Mesenchymal stem cell (in vitro differentiated cells and primary cell): ENCODE measurements at regions not wholly inside any gene's neighbourhood (a gene's known extent, or its start where the extent isn't known, plus 50 kb on each side); places are given as distances from the start of the nearest gene placed in this dataset.

Experiments used
- DNase-seq: peaks from one replicate; pipeline ENCODE4 v3.0.0-alpha.2; 2013
- H2AFZ ChIP-seq: one replicate; pipeline ENCODE4 v1.6.1; 2013; ENCODE audit warnings: low read depth, mild to moderate bottlenecking, control low read depth, inconsistent platforms, low read length, moderate library complexity
- H2AK5ac ChIP-seq: 2 replicates; pipeline ENCODE4 v1.6.1; 2013; ENCODE audit warnings: low read length, moderate library complexity, mild to moderate bottlenecking, inconsistent platforms; ENCODE audit not compliant: severe bottlenecking
- H2BK120ac ChIP-seq: one replicate; pipeline ENCODE4 v1.6.1; 2013; ENCODE audit warnings: low read depth, mild to moderate bottlenecking, inconsistent platforms, low read length, moderate library complexity
- H2BK12ac ChIP-seq, 2 experiments: one replicate each; pipeline ENCODE4 v1.6.1; 2013; ENCODE audit warnings: inconsistent platforms in 2 of 2, low read length in 2 of 2, mild to moderate bottlenecking in 2 of 2, moderate library complexity in 2 of 2, control low read depth in 1 of 2
- H2BK15ac ChIP-seq: one replicate; pipeline ENCODE4 v1.6.1; 2013; ENCODE audit warnings: mild to moderate bottlenecking, low read depth, inconsistent platforms; ENCODE audit not compliant: poor library complexity, severe bottlenecking
- H2BK5ac ChIP-seq: 2 replicates; pipeline ENCODE4 v1.6.1; 2013; ENCODE audit warnings: low read depth, mild to moderate bottlenecking, low read length, control low read depth, inconsistent platforms; ENCODE audit not compliant: poor library complexity, severe bottlenecking
- H3K14ac ChIP-seq, 2 experiments: one replicate each; pipeline ENCODE4 v1.6.1; 2013; ENCODE audit warnings: inconsistent platforms in 2 of 2, low read length in 2 of 2, control low read depth in 1 of 2, mild to moderate bottlenecking in 1 of 2, moderate library complexity in 1 of 2
- H3K18ac ChIP-seq, 2 experiments: one replicate each; pipeline ENCODE4 v1.6.1; 2013; ENCODE audit warnings: inconsistent platforms in 2 of 2, low read length in 2 of 2, control low read depth in 1 of 2, low read depth in 1 of 2, mild to moderate bottlenecking in 1 of 2
- H3K23ac ChIP-seq, 2 experiments: one replicate each; pipeline ENCODE4 v1.6.1; 2013; ENCODE audit warnings: inconsistent platforms in 2 of 2, low read length in 2 of 2, mild to moderate bottlenecking in 2 of 2, moderate library complexity in 2 of 2, control low read depth in 1 of 2
- H3K27ac ChIP-seq: 2 replicates; pipeline ENCODE4 v1.5.1; 2013; ENCODE audit warnings: mild to moderate bottlenecking, moderate library complexity, low read length, control low read depth, inconsistent platforms; ENCODE audit not compliant: poor library complexity, severe bottlenecking
- H3K27me3 ChIP-seq, 2 experiments: 2 replicates each; pipeline versions ENCODE4 v1.6.1 to v1.7.0; 2013; ENCODE audit warnings: low read length in 2 of 2, mild to moderate bottlenecking in 2 of 2, moderate library complexity in 2 of 2, control low read depth in 1 of 2, inconsistent platforms in 1 of 2; ENCODE audit not compliant: control insufficient read depth in 1 of 2, insufficient read depth in 1 of 2
- H3K36me3 ChIP-seq, 2 experiments: 2 replicates each; pipeline versions ENCODE4 v1.6.1 to v1.7.0; 2013; ENCODE audit warnings: low read length in 2 of 2, control low read depth in 1 of 2, inconsistent platforms in 1 of 2, low read depth in 1 of 2, mild to moderate bottlenecking in 1 of 2; ENCODE audit not compliant: insufficient read depth in 2 of 2, control insufficient read depth in 1 of 2
- H3K4ac ChIP-seq, 2 experiments: one replicate each; pipeline ENCODE4 v1.6.1; 2013; ENCODE audit warnings: inconsistent platforms in 2 of 2, low read length in 2 of 2, mild to moderate bottlenecking in 2 of 2, moderate library complexity in 2 of 2, control low read depth in 1 of 2, low read depth in 1 of 2
- H3K4me1 ChIP-seq: 2 replicates; pipeline ENCODE4 v1.6.1; 2013; ENCODE audit warnings: low read depth, low read length, control low read depth; ENCODE audit not compliant: control insufficient read depth, insufficient read depth
- H3K4me2 ChIP-seq: 2 replicates; pipeline ENCODE4 v1.6.1; 2013; ENCODE audit warnings: low read length, mild to moderate bottlenecking, inconsistent platforms; ENCODE audit not compliant: poor library complexity, severe bottlenecking
- H3K4me3 ChIP-seq, 2 experiments: 2 replicates each; pipeline versions ENCODE4 v1.5.1 to v1.7.0; 2013; ENCODE audit warnings: low read length in 2 of 2, mild to moderate bottlenecking in 2 of 2, control low read depth in 1 of 2, low read depth in 1 of 2; ENCODE audit not compliant: insufficient read depth in 1 of 2
- H3K79me1 ChIP-seq: replicated peaks from 2 replicates; pipeline ENCODE4 v1.6.1; 2013; ENCODE audit warnings: mild to moderate bottlenecking, control low read depth, low read length, inconsistent platforms; ENCODE audit not compliant: poor library complexity, severe bottlenecking
- H3K9ac ChIP-seq: 2 replicates; pipeline ENCODE4 v1.7.0; 2013; ENCODE audit warnings: mild to moderate bottlenecking, low read length, moderate library complexity
- H3K9me3 ChIP-seq: 2 replicates; pipeline ENCODE4 v1.7.0; 2013; ENCODE audit warnings: mild to moderate bottlenecking, low read length; ENCODE audit not compliant: control insufficient read depth
- H4K8ac ChIP-seq: one replicate; pipeline ENCODE4 v1.6.1; 2013; ENCODE audit warnings: inconsistent platforms, mild to moderate bottlenecking, low read length, moderate library complexity
- H4K91ac ChIP-seq: one replicate; pipeline ENCODE4 v1.6.1; 2013; ENCODE audit warnings: mild to moderate bottlenecking, low read length, inconsistent platforms
- WGBS: methylation state at CpG from one replicate; pipeline ENCODE4 v1.1.7; 2013; ENCODE audit warnings: mixed read lengths; 5-methylcytosine and 5-hydroxymethylcytosine counted together

DNA sequence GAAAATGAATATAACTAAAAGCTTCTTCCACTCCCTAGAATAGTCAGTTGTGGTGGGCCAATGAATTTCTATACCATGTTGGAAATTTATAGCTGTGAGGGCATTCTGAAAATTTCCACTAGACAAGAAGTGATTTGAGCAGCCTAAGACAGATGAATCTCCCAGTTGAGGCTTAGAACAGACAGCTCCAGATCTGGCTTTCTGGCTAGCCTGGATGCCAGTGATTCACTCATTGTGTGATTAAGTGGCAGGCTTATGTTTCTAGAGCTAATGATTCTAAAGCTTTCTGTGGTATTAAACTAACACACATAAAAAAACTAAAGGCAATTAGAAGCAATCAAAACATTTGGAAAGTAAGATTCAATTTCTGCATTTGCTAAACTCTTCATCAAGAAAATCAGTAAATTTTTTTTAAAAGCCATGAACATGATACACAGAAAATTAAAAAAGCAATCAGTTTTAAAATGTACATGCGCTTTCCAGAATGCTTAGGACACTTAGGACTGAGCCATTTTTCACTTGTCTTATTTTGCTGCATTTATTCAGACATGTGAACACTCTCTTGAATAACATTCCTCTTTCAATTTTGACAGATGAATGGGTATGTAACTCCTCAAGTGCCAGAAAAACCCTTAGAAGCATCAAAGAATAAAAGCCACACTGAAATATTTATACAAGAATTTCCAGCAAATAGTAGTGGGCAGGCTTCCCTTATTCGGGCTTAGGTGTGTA, 100.5 kb upstream of the GNAQ start:
- no peak overlapping the region for H3K23ac ChIP-seq
- no peaks in the 10 kb centered on the region for H3K36me3 ChIP-seq
- peaks cover 0 to 5% of the 10 kb centered on the region in 2 experiments for H3K27me3 ChIP-seq
- H3K14ac ChIP-seq, result no peak overlapping the region
- H3K4me1 ChIP-seq, result no peaks in the 10 kb centered on the region
- no peak overlapping the region for H3K27ac ChIP-seq
- H2BK5ac ChIP-seq, result no peak overlapping the region
- no peak overlapping the region for H2BK120ac ChIP-seq
- peak; percentile 25 for DNase-seq
- no peak overlapping the region for H4K91ac ChIP-seq
- H3K18ac ChIP-seq, result no peak overlapping the region
- H2AFZ ChIP-seq, result no peak overlapping the region
- H2AK5ac ChIP-seq, result no peak overlapping the region
- H3K4me2 ChIP-seq, result peak overlapping the region; percentile 37
- no peak overlapping the region for H3K9ac ChIP-seq
- 90% methylated on average over 2 of the region's 2 CpGs for WGBS
- H3K4ac ChIP-seq, result no peak overlapping the region
- H3K9me3 ChIP-seq, result no peaks in the 10 kb centered on the region
- H3K79me1 ChIP-seq, result no peaks in the 10 kb centered on the region
- peak overlapping the region in 1 of 2 experiments; percentile 55 for H3K4me3 ChIP-seq
- no peak overlapping the region for H4K8ac ChIP-seq
- H2BK15ac ChIP-seq, result no peak overlapping the region
- H2BK12ac ChIP-seq, result no peak overlapping the region

DNA sequence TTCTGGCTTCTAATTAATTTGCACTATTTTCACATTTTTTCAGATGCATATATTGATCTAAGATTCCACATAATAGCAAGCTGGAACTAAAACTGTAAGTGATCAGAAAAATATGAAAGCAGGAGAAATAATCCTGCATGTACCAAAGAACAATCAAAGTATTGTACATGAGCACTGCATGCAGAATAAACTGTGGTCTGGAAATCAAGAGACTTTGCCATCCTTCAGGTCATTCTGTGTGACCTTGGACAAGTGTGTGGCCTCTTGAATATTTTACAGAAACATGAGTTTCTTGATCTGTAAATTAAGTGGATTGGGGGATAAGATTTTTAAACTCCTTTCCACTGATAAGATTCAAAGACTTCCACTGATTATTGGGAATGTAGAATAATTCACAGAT, 99.2 kb upstream of the GNAQ start:
- no peak overlapping the region for H2AFZ ChIP-seq
- H3K9me3 ChIP-seq, result no peaks in the 10 kb centered on the region
- H2BK15ac ChIP-seq, result no peak overlapping the region
- H3K79me1 ChIP-seq, result no peaks in the 10 kb centered on the region
- no peak overlapping the region for H2BK5ac ChIP-seq
- H3K36me3 ChIP-seq, result no peaks in the 10 kb centered on the region
- no peak overlapping the region for H3K14ac ChIP-seq
- H3K27me3 ChIP-seq, result peaks cover 5% of the 10 kb centered on the region in 2 experiments
- H3K4ac ChIP-seq, result no peak overlapping the region
- no peak for DNase-seq
- H3K23ac ChIP-seq, result no peak overlapping the region
- H3K27ac ChIP-seq, result no peak overlapping the region
- no peak overlapping the region for H3K4me3 ChIP-seq
- H2BK12ac ChIP-seq, result no peak overlapping the region
- no peak overlapping the region for H2AK5ac ChIP-seq
- H4K91ac ChIP-seq, result no peak overlapping the region
- H2BK120ac ChIP-seq, result no peak overlapping the region
- H3K18ac ChIP-seq, result no peak overlapping the region
- H4K8ac ChIP-seq, result no peak overlapping the region
- H3K4me2 ChIP-seq, result no peak overlapping the region
- no peak overlapping the region for H3K9ac ChIP-seq
- H3K4me1 ChIP-seq, result no peaks in the 10 kb centered on the region

DNA sequence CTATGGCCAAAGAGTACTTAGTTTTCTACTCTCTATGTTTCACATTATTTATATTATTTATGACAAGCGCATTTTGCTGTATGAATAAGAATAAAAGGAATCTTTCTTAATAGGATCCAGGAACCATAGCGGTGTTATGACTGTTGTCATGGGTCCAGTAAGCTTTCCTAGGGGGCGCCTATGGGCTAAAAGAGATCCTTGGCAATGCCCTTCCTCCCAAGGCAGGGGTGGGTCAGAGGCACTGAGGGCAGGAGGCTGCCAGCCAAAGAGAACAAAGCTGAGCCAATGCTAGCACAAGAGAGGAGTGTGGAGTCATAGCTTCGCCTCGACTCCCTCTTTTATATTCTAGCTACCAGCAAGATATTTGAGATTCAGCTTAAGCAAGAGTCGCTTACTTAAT, 98.4 kb upstream of the GNAQ start:
- whole genome bisulfite sequencing, result 68% methylated on average over 6 of the region's 6 CpGs
- Histone ChIP-seq H3K14ac (peak overlapping the region in 1 of 2 experiments; percentile 35), H2AK5ac (no peak overlapping the region)

DNA sequence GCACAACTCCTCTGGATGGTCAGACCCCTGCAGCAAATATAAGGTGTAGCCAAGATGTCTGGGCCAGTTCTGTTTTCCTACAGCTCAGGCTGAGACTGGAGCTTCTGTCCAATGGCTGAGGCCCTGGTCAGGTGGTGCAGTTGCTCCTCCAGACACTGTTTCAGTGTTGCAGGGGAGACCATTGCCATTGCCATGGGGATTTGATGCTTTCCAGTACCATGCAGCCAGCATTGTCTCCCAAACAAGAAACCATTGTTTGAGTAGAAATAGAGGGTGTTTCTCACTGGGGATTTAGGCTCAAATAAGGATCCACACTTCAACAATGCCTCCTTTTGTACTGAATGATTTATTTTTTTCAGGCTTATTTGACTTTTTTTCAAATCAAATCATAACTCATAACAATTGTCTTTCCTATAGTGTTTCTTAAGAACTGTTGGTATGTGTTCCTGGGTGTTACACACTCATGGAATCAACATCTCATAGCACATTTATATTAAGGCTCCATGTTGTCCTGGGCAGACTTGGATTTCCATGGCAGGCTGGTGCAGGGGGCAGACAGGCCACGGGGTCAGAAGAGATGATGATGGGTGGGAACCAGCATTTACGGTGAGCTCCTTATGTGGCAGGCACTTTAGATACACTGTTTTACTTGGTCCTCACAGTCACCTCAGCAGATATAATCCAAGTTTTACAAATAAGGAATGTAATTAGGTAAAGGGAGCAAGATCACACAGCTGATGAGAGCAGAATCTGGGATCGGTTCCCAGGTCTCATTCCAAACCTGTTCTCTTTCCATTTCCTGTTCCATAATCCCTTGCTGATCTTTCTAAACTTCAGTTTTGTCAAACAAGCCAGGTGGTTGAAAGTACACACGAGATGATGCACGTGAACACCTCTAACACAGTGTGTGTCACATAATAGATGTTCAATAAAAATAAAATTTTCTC, 95.9 kb upstream of the GNAQ start:
- Histone ChIP-seq H2BK120ac (no peak overlapping the region), H4K91ac (no peak overlapping the region), H3K23ac (no peak overlapping the region), H3K9me3 (no peaks in the 10 kb centered on the region), H2AFZ (no peak overlapping the region), H4K8ac (no peak overlapping the region), H2BK5ac (no peak overlapping the region), H3K14ac (no peak overlapping the region), H3K4me3 (no peak overlapping the region), H3K4ac (no peak overlapping the region), H3K36me3 (no peaks in the 10 kb centered on the region), H3K9ac (no peak overlapping the region), H3K4me1 (no peaks in the 10 kb centered on the region), H2AK5ac (no peak overlapping the region), H3K27ac (no peak overlapping the region), H3K4me2 (no peak overlapping the region), H3K18ac (no peak overlapping the region), H2BK12ac (no peak overlapping the region), H3K79me1 (no peaks in the 10 kb centered on the region), H2BK15ac (no peak overlapping the region), H3K27me3 (peaks cover 11 to 14% of the 10 kb centered on the region in 2 experiments)
- 90% methylated on average over 4 of the region's 5 CpGs for WGBS
- DNase-seq, result no peak

More for the DNA sequence above, 98.4 kb upstream of the GNAQ start:
- no peak for DNase-seq
- Histone ChIP-seq H3K23ac (peak overlapping the region in 1 of 2 experiments; percentile 27), H3K27me3 (peaks cover 10 to 11% of the 10 kb centered on the region in 2 experiments), H3K36me3 (no peaks in the 10 kb centered on the region), H3K4me1 (no peaks in the 10 kb centered on the region), H2BK5ac (no peak overlapping the region), H2BK120ac (no peak overlapping the region), H2BK15ac (no peak overlapping the region), H3K9me3 (no peaks in the 10 kb centered on the region), H3K4ac (no peak overlapping the region), H3K4me3 (no peak overlapping the region), H3K9ac (peak overlapping the region; percentile 1), H3K27ac (no peak overlapping the region), H3K79me1 (no peaks in the 10 kb centered on the region), H3K4me2 (no peak overlapping the region), H2BK12ac (no peak overlapping the region), H2AFZ (no peak overlapping the region), H4K91ac (no peak overlapping the region), H3K18ac (no peak overlapping the region), H4K8ac (no peak overlapping the region)
